ENCODE measurements at regions not wholly inside any gene's neighbourhood (a gene's known extent, or its start where the extent isn't known, plus 50 kb on each side); places are given as distances from the start of the nearest gene placed in this dataset.

- Mint-ChIP-seq H3K27ac (no peak overlapping the region), H3K36me3 (peaks cover 71% of the 10 kb centered on the region), H3K4me1 (no peaks in the 10 kb centered on the region), H3K27me3 (ENCODE audit: low read depth) (no peaks in the 10 kb centered on the region), H3K4me3 (no peak overlapping the region), H3K9me3 (peaks cover 26% of the 10 kb centered on the region)
- no peak for TF ChIP-seq CTCF (IDR thresholded peaks at IDR 0.05; ENCODE audit: unreplicated experiment)
- DNase-seq (ENCODE audit: low spot score in 2 of 2, unreplicated experiment in 2 of 2): no peak
These were observed 67.7 kb upstream of the DRGX start for GRCh38 chr10:49463605-49464004.

GRCh38 chr10:49458869-49459268 lies 63.0 kb upstream of the DRGX start:
- TF ChIP-seq CTCF (IDR thresholded peaks at IDR 0.05; ENCODE audit: unreplicated experiment): no peak

GRCh38 chr10:49457686-49458085 lies 61.8 kb upstream of the DRGX start:
- Mint-ChIP-seq H3K27me3 (ENCODE audit: low read depth) (no peaks in the 10 kb centered on the region), H3K4me1 (no peaks in the 10 kb centered on the region), H3K4me3 (no peak overlapping the region), H3K27ac (no peak overlapping the region), H3K9me3 (peaks cover 27% of the 10 kb centered on the region), H3K36me3 (peaks cover 66% of the 10 kb centered on the region)
- TF ChIP-seq CTCF (IDR thresholded peaks at IDR 0.05; ENCODE audit: unreplicated experiment): no peak
- no peak for DNase-seq (ENCODE audit: low spot score in 2 of 2, unreplicated experiment in 2 of 2)

More at GRCh38 chr10:49458869-49459268, 63.0 kb upstream of the DRGX start:
- DNase-seq (ENCODE audit: low spot score in 2 of 2, unreplicated experiment in 2 of 2): no peak
- no peak overlapping the region for H3K4me3 Mint-ChIP-seq
- no peaks in the 10 kb centered on the region for H3K27me3 Mint-ChIP-seq (ENCODE audit: low read depth)
- no peaks in the 10 kb centered on the region for H3K4me1 Mint-ChIP-seq
- no peak overlapping the region for H3K27ac Mint-ChIP-seq
- H3K36me3 Mint-ChIP-seq: peaks cover 67% of the 10 kb centered on the region
- peaks cover 22% of the 10 kb centered on the region for H3K9me3 Mint-ChIP-seq

- peaks cover 56% of the 10 kb centered on the region for H3K9me3 Mint-ChIP-seq
- TF ChIP-seq CTCF (IDR thresholded peaks at IDR 0.05; ENCODE audit: unreplicated experiment): no peak
- H3K27ac Mint-ChIP-seq: no peak overlapping the region
- H3K36me3 Mint-ChIP-seq: peaks cover 24% of the 10 kb centered on the region
- DNase-seq (ENCODE audit: low spot score in 2 of 2, unreplicated experiment in 2 of 2): no peak
- H3K4me3 Mint-ChIP-seq: no peak overlapping the region
- no peaks in the 10 kb centered on the region for H3K27me3 Mint-ChIP-seq (ENCODE audit: low read depth)
- no peaks in the 10 kb centered on the region for H3K4me1 Mint-ChIP-seq
These were observed 53.0 kb upstream of the DRGX start for GRCh38 chr10:49448924-49449323.

GRCh38 chr10:49446031-49446430 lies 50.1 kb upstream of the DRGX start:
- DNase-seq (ENCODE audit: low spot score in 2 of 2, unreplicated experiment in 2 of 2): no peak
- no peak for TF ChIP-seq CTCF (IDR thresholded peaks at IDR 0.05; ENCODE audit: unreplicated experiment)
- Mint-ChIP-seq H3K4me3 (no peak overlapping the region), H3K27me3 (ENCODE audit: low read depth) (no peaks in the 10 kb centered on the region), H3K36me3 (peaks cover 8% of the 10 kb centered on the region), H3K4me1 (no peaks in the 10 kb centered on the region), H3K9me3 (peaks cover 27% of the 10 kb centered on the region), H3K27ac (no peak overlapping the region)

Data from mesothelial cell of epicardium (in vitro differentiated cells).